Body of pancreas (tissue), 4 donors: ENCODE measurements at regions not wholly inside any gene's neighbourhood (a gene's known extent, or its start where the extent isn't known, plus 50 kb on each side); places are given as distances from the start of the nearest gene placed in this dataset.

Source experiments
- POLR2A ChIP-seq, 3 donors: fragments of 450-650 bp; IDR thresholded peaks; one replicate each; pipeline ENCODE4 v1.6.1; 2016; ENCODE audit warnings: antibody characterized with exemption in 3 of 3, mild to moderate bottlenecking in 2 of 3
- TF ChIP-seq, protein P1 (sequence below), 7 experiments: fragments of 450-650 bp in 4 of 7; fragments of 200-600 bp in 3 of 7; sonication (generic) in 3 of 7; IDR thresholded peaks; one replicate each; pipeline ENCODE4 v1.5.1; 2016 to 2019; ENCODE audit warnings: antibody characterized with exemption in 7 of 7

GRCh38 chr1:79398501-79398900 lies 392.0 kb upstream of the ADGRL4 start:
- no peak for TF ChIP-seq POLR2A (IDR thresholded peaks at IDR 0.05)
- TF ChIP-seq, protein P1, sequence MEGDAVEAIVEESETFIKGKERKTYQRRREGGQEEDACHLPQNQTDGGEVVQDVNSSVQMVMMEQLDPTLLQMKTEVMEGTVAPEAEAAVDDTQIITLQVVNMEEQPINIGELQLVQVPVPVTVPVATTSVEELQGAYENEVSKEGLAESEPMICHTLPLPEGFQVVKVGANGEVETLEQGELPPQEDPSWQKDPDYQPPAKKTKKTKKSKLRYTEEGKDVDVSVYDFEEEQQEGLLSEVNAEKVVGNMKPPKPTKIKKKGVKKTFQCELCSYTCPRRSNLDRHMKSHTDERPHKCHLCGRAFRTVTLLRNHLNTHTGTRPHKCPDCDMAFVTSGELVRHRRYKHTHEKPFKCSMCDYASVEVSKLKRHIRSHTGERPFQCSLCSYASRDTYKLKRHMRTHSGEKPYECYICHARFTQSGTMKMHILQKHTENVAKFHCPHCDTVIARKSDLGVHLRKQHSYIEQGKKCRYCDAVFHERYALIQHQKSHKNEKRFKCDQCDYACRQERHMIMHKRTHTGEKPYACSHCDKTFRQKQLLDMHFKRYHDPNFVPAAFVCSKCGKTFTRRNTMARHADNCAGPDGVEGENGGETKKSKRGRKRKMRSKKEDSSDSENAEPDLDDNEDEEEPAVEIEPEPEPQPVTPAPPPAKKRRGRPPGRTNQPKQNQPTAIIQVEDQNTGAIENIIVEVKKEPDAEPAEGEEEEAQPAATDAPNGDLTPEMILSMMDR (IDR thresholded peaks at IDR 0.05) = no peak
